B cell (primary cell): ENCODE measurements at regions not wholly inside any gene's neighbourhood (a gene's known extent, or its start where the extent isn't known, plus 50 kb on each side); places are given as distances from the start of the nearest gene placed in this dataset.

Experiments used
- ATAC-seq: fragments of 200-7000 bp; cut with Tn5 transposase; one replicate; pipeline ENCODE4 v1.10.0; 2021; ENCODE audit warnings: low read depth, mild to moderate bottlenecking, moderate number of reproducible peaks, moderate library complexity
- CTCF ChIA-PET: fragments of 350-600 bp; sonication (Branson Sonifier 250); formaldehyde crosslinking; loops from one replicate; lab custom pipeline; 2021; ENCODE audit warnings: antibody characterized with exemption, inconsistent platforms; lab: Charles Lee
- POLR2A ChIA-PET: fragments of 350-600 bp; sonication (Branson Sonifier 250); formaldehyde crosslinking; loops from one replicate; lab custom pipeline; 2021; ENCODE audit warnings: antibody characterized with exemption; lab: Charles Lee
- DNase-seq: peaks from one replicate; pipeline ENCODE4 v3.0.0; 2013
- H2AFZ ChIP-seq: 2 replicates; pipeline ENCODE4 v1.6.1; 2012; ENCODE audit warnings: mild to moderate bottlenecking, low read depth, low read length; ENCODE audit not compliant: insufficient read depth, poor library complexity, severe bottlenecking
- H3K27ac ChIP-seq, 2 donors: 1 replicate in 1 of 2; 2 replicates in 1 of 2; pipeline ENCODE4 v1.5.1; 2012 to 2013; ENCODE audit warnings: low read length in 2 of 2, mild to moderate bottlenecking in 2 of 2, moderate library complexity in 1 of 2
- H3K27me3 ChIP-seq, 4 experiments: fragments of 200-600 bp in 1 of 4; sonication (generic) in 1 of 4; replicated peaks in 1 of 4; 1 replicate in 2 of 4; 2 replicates in 2 of 4; pipeline versions ENCODE4 v1.6.1 to v1.7.0; 2013 to 2016; ENCODE audit warnings: low read length in 3 of 4, mild to moderate bottlenecking in 2 of 4, mixed read lengths in 1 of 4, moderate library complexity in 1 of 4; ENCODE audit not compliant: insufficient read depth in 4 of 4, control insufficient read depth in 3 of 4; ENCODE audit errors: control extremely low read depth in 1 of 4
- H3K36me3 ChIP-seq, 2 experiments: replicated peaks in 1 of 2; 1 replicate in 1 of 2; 2 replicates in 1 of 2; pipeline versions ENCODE4 v1.6.1 to v1.7.1; 2013; ENCODE audit warnings: low read length in 1 of 2; ENCODE audit not compliant: insufficient read depth in 2 of 2, control insufficient read depth in 1 of 2; ENCODE audit errors: control extremely low read depth in 1 of 2, extremely low read depth in 1 of 2
- H3K4me1 ChIP-seq, 2 donors: fragments of 200-600 bp in 1 of 2; sonication (generic) in 1 of 2; 1 replicate in 1 of 2; 2 replicates in 1 of 2; pipeline versions ENCODE4 v1.5.1 to v1.6.1; 2013 to 2017; ENCODE audit warnings: low read length in 2 of 2; ENCODE audit not compliant: control insufficient read depth in 2 of 2, insufficient read depth in 2 of 2
- H3K4me2 ChIP-seq: replicated peaks from 2 replicates; pipeline ENCODE3; 2012; ENCODE audit warnings: mild to moderate bottlenecking, low read depth, low read length; ENCODE audit not compliant: poor library complexity, severe bottlenecking
- H3K4me3 ChIP-seq, 5 experiments: fragments of 200-600 bp in 1 of 5; sonication (generic) in 1 of 5; 1 replicate in 3 of 5; 2 replicates in 2 of 5; pipeline versions ENCODE4 v1.5.1 to v1.7.0; 2011 to 2016; ENCODE audit warnings: low read length in 4 of 5, mild to moderate bottlenecking in 4 of 5, low read depth in 2 of 5, control low read depth in 1 of 5, moderate library complexity in 1 of 5; ENCODE audit not compliant: insufficient read depth in 1 of 5; ENCODE audit errors: control extremely low read depth in 1 of 5, extremely low read depth in 1 of 5
- H3K79me2 ChIP-seq: fragments of 200-600 bp; sonication (generic); one replicate; pipeline ENCODE4 v1.6.0; 2016; ENCODE audit warnings: low read length; ENCODE audit not compliant: control insufficient read depth, insufficient read depth
- H3K9ac ChIP-seq: fragments of 200-600 bp; sonication (generic); 2 replicates; pipeline ENCODE4 v1.6.1; 2017; ENCODE audit warnings: mild to moderate bottlenecking, low read length, moderate library complexity
- H3K9me3 ChIP-seq, 3 donors: one replicate each; pipeline versions ENCODE4 v1.6.1 to v1.7.1; 2013; ENCODE audit warnings: low read length in 2 of 3; ENCODE audit not compliant: control insufficient read depth in 2 of 3, insufficient read depth in 1 of 3; ENCODE audit errors: control extremely low read depth in 1 of 3
- H4K20me1 ChIP-seq: 2 replicates; pipeline ENCODE4 v1.6.0; 2012; ENCODE audit warnings: mild to moderate bottlenecking, low read length; ENCODE audit not compliant: insufficient read depth, control insufficient read depth, poor library complexity, severe bottlenecking
- H3K27ac Mint-ChIP-seq: one replicate; pipeline ENCODE4 v1.8.0; 2021; ENCODE audit warnings: mixed read lengths
- H3K27me3 Mint-ChIP-seq: one replicate; pipeline ENCODE4 v1.8.0; 2021; ENCODE audit warnings: mixed read lengths
- H3K4me1 Mint-ChIP-seq: one replicate; pipeline ENCODE4 v1.8.0; 2021; ENCODE audit warnings: mixed read lengths
- H3K4me3 Mint-ChIP-seq: one replicate; pipeline ENCODE4 v1.8.0; 2021; ENCODE audit warnings: mixed read lengths
- H3K9me3 Mint-ChIP-seq: one replicate; pipeline ENCODE4 v1.8.0; 2022; ENCODE audit warnings: mixed read lengths; ENCODE audit not compliant: insufficient read depth
- CTCF ChIP-seq: fragments of 200-600 bp; IDR thresholded peaks from one replicate; pipeline ENCODE4 v1.8.0; 2022; ENCODE audit warnings: antibody characterized with exemption, mild to moderate bottlenecking
- EZH2 ChIP-seq: IDR thresholded peaks from 2 replicates; pipeline ENCODE4 v1.6.1; 2012; ENCODE audit warnings: borderline replicate concordance, low read depth, mild to moderate bottlenecking, moderate library complexity, low read length; ENCODE audit not compliant: insufficient read depth, poor library complexity, severe bottlenecking
- WGBS: methylation state at CpG from one replicate; pipeline ENCODE4 v1.1.5; 2013; ENCODE audit warnings: missing lambda C conversion rate; ENCODE audit not compliant: insufficient coverage; 5-methylcytosine and 5-hydroxymethylcytosine counted together
- intact Hi-C: fragments of 100-400 bp; cut with micrococcal nuclease; formaldehyde crosslinking; loops from one replicate; pipeline ENCODE4 v1.10.0; 2022

GRCh38 chr6:81396916-81397315 lies 355.6 kb downstream of the TENT5A start:
- intact Hi-C loops, result no loop called here
- H4K20me1 ChIP-seq, result no peaks in the 10 kb centered on the region
- no peak for TF ChIP-seq CTCF
- no peak for TF ChIP-seq EZH2
- H3K9ac ChIP-seq, result no peak overlapping the region
- ATAC-seq (no peak), DNase-seq (no peak)
- no peak overlapping the region for H3K4me2 ChIP-seq
- Mint-ChIP-seq H3K4me3 (no peak overlapping the region), H3K27me3 (no peaks in the 10 kb centered on the region), H3K27ac (no peak overlapping the region), H3K9me3 (no peaks in the 10 kb centered on the region), H3K4me1 (no peaks in the 10 kb centered on the region)
- POLR2A ChIA-PET, result no interaction called here
- CTCF ChIA-PET, result no interaction called here
- H3K9me3 ChIP-seq, result peaks cover 0 to 12% (median 0%) of the 10 kb centered on the region in 3 donors
- H3K4me1 ChIP-seq, result no peaks in the 10 kb centered on the region
- no peak overlapping the region for H3K27ac ChIP-seq
- H3K79me2 ChIP-seq, result no peaks in the 10 kb centered on the region
- no peaks in the 10 kb centered on the region for H3K27me3 ChIP-seq
- whole genome bisulfite sequencing, result 100% methylated on average over 2 of the region's 2 CpGs
- no peak overlapping the region for H2AFZ ChIP-seq
- H3K36me3 ChIP-seq, result no peaks in the 10 kb centered on the region
- no peak overlapping the region for H3K4me3 ChIP-seq

- H3K27ac Mint-ChIP-seq, result no peak overlapping the region
- Histone ChIP-seq H3K4me2 (no peak overlapping the region), H3K79me2 (no peaks in the 10 kb centered on the region)
Measured at GRCh38 chr6:81387163-81387562, 365.3 kb downstream of the TENT5A start.

More at GRCh38 chr6:81387163-81387562, 365.3 kb downstream of the TENT5A start:
- H3K4me1 Mint-ChIP-seq, result no peaks in the 10 kb centered on the region
- no peak overlapping the region for H3K4me3 Mint-ChIP-seq
- no peaks in the 10 kb centered on the region for H3K4me1 ChIP-seq
- no CpG with 5 or more reads among the region's 1 CpG for WGBS
- no peak for DNase-seq
- CTCF ChIA-PET, result no interaction called here
- H3K9me3 Mint-ChIP-seq, result peaks cover 2% of the 10 kb centered on the region
- H3K4me3 ChIP-seq, result no peak overlapping the region
- no peak overlapping the region for H3K27ac ChIP-seq
- H4K20me1 ChIP-seq, result no peaks in the 10 kb centered on the region
- no peaks in the 10 kb centered on the region for H3K27me3 Mint-ChIP-seq
- ATAC-seq, result no peak
- H2AFZ ChIP-seq, result no peak overlapping the region
- no peak overlapping the region for H3K9ac ChIP-seq
- no peaks in the 10 kb centered on the region for H3K36me3 ChIP-seq
- peaks cover 0 to 2% (median 0%) of the 10 kb centered on the region in 3 donors for H3K9me3 ChIP-seq
- no peaks in the 10 kb centered on the region for H3K27me3 ChIP-seq
- intact Hi-C loops, result no loop called here
- POLR2A ChIA-PET, result no interaction called here
- TF ChIP-seq EZH2, result no peak
- no peak for TF ChIP-seq CTCF
